ENCODE measurements at regions not wholly inside any gene's neighbourhood (a gene's known extent, or its start where the extent isn't known, plus 50 kb on each side); places are given as distances from the start of the nearest gene placed in this dataset.

DNA sequence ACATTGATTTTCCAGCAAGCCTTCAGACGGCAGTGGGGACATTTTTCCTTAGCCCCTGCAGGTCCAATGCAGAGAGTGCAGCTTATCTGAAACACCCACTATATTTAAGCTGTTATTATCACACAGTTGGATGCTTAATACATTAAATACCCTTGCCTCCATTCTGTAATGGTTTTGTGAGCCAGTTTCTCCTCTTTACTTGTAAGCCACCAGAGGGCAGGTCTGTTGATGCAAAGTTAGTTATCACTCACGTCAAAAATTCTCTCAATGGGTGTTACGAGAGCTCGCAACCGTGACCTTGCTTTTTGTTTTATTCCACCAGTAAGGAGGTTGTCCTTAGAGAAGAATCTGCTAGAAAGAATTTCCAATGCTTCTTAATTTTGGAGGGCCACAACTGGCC is 189.8 kb downstream of the INSIG2 start:
- H3K4me3 ChIP-seq, result no peak overlapping the region
- DNase-seq (no peak), ATAC-seq (no peak)
- H3K27ac ChIP-seq, result no peak overlapping the region
- intact Hi-C loops (cut with DNase I), result no loop called here
- no peaks in the 10 kb centered on the region for H3K36me3 ChIP-seq
- 76 to 83% (median 79%) methylated on average over 5 of the region's 5 CpGs for WGBS, 4 donors
- TF ChIP-seq, protein P1, sequence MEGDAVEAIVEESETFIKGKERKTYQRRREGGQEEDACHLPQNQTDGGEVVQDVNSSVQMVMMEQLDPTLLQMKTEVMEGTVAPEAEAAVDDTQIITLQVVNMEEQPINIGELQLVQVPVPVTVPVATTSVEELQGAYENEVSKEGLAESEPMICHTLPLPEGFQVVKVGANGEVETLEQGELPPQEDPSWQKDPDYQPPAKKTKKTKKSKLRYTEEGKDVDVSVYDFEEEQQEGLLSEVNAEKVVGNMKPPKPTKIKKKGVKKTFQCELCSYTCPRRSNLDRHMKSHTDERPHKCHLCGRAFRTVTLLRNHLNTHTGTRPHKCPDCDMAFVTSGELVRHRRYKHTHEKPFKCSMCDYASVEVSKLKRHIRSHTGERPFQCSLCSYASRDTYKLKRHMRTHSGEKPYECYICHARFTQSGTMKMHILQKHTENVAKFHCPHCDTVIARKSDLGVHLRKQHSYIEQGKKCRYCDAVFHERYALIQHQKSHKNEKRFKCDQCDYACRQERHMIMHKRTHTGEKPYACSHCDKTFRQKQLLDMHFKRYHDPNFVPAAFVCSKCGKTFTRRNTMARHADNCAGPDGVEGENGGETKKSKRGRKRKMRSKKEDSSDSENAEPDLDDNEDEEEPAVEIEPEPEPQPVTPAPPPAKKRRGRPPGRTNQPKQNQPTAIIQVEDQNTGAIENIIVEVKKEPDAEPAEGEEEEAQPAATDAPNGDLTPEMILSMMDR (IDR thresholded peaks at IDR 0.05), result no peak
- no peak for TF ChIP-seq POLR2A (IDR thresholded peaks at IDR 0.05)
- H3K27me3 ChIP-seq, result peaks cover 0 to 45% (median 0%) of the 10 kb centered on the region in 9 donors
- H3K4me1 ChIP-seq, result no peaks in the 10 kb centered on the region
- no peaks in the 10 kb centered on the region for H3K9me3 ChIP-seq

DNA sequence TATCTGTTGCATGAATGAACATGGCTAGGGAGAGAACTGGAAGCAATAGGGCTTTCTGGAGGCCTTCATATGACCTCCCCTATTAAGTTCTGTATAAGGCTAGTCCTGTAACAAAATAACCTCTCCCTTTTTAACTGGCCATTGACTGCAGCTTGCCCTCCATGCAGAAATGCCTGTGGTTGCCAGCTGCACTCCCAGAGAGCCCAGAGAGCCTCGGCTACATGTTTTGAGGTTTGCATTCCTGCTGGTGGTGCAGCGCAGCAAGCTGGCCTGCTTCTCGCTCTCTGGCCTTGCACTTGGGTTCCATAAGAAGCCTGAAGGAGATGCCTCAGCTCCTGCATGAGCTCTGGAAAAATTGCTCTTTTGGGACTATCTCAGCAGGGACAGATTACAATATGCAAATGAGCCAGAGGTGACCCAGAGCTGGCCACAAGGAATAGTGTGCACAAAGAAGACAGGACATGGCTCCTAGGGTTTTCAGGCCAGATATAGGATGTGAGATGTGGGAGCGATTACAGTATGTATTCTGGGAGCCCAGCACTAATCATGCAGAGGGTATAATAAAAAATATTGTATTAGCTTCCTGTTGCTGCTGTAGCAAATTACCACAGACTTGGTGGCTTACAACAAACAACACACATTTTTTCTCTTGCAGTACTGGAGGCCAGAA is 186.7 kb downstream of the INSIG2 start:
- ATAC-seq (no peak), DNase-seq (no peak)
- TF ChIP-seq POLR2A (IDR thresholded peaks at IDR 0.05), result no peak
- TF ChIP-seq, protein P1 (IDR thresholded peaks at IDR 0.05), result no peak
- Histone ChIP-seq H3K27ac (no peak overlapping the region), H3K36me3 (no peaks in the 10 kb centered on the region), H3K4me1 (no peaks in the 10 kb centered on the region), H3K9me3 (no peaks in the 10 kb centered on the region), H3K27me3 (peaks cover 0 to 39% (median 0%) of the 10 kb centered on the region in 9 donors), H3K4me3 (no peak overlapping the region)
- intact Hi-C loops (cut with DNase I), result no loop called here
- WGBS, 4 donors, result 71 to 83% (median 77%) methylated on average over 4 of the region's 4 CpGs

DNA sequence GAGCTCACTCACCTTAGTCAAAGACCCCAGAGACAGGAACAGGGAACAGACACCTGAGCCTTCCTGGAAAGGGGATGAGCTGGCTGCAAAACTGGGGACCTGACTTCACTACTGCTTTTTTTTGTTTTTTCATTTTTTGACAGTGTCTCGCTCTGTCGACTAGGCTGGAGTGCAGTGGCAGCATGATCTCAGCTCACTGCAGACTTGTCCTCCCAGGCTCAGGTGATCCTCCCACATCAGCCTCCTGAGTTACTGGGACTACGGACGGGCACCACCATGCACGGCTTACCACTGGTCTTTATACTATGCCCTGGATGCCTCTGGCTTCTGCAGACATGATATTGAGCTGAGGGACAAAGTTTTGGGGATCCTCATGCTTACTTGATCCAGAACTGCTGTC is 184.1 kb downstream of the INSIG2 start:
- TF ChIP-seq POLR2A (IDR thresholded peaks at IDR 0.05), result no peak
- TF ChIP-seq, protein P1 (IDR thresholded peaks at IDR 0.05), result no peak
- ATAC-seq (no peak), DNase-seq (no peak)
- H3K36me3 ChIP-seq, result no peaks in the 10 kb centered on the region
- H3K4me3 ChIP-seq, result no peak overlapping the region
- H3K9me3 ChIP-seq, result no peaks in the 10 kb centered on the region
- WGBS, 4 donors, result 64 to 90% (median 78%) methylated on average over 5 of the region's 5 CpGs
- intact Hi-C loops (cut with DNase I), result no loop called here
- H3K4me1 ChIP-seq, result no peaks in the 10 kb centered on the region
- peaks cover 0 to 23% (median 0%) of the 10 kb centered on the region in 9 donors for H3K27me3 ChIP-seq
- H3K27ac ChIP-seq, result no peak overlapping the region

DNA sequence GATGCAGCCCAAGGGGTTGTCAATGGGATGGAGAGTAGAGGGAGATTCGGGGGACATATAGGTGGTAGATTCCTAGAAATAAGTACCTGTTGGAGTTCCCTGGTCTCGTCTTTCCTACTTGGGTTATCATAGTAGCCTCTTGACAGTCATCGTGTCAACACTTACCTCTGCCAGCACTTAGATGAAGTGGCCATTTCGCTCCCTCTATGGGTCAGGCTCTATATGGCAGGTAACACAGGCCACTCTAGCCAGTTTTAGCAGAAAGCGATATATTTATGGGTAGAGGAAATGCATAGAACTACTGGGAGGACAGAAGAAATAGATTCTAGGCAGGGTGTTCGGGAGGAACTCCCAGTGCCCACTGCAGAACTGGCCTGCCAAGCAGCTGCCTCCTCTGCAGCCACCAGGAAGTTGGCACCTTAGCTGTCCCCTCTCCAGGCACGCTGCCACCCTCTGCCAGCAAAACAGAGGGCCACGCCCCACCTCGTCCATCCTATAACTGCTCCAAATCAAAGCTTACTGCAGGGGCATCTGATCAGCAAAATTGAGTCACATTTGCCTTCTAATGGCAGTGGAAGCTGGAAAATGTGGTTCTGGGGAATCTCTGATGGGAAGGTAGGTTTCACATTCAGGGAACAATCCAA is 181.3 kb downstream of the INSIG2 start:
- H3K9me3 ChIP-seq, result no peaks in the 10 kb centered on the region
- peaks cover 0 to 19% (median 0%) of the 10 kb centered on the region in 9 donors for H3K27me3 ChIP-seq
- DNase-seq (no peak), ATAC-seq (no peak)
- intact Hi-C loops (cut with DNase I), result no loop called here
- no peak for TF ChIP-seq POLR2A (IDR thresholded peaks at IDR 0.05)
- TF ChIP-seq, protein P1 (IDR thresholded peaks at IDR 0.05), result no peak
- H3K4me1 ChIP-seq, result no peaks in the 10 kb centered on the region
- H3K27ac ChIP-seq, result no peak overlapping the region
- 63 to 70% (median 67%) methylated on average over 9 of the region's 9 CpGs for WGBS, 4 donors
- H3K36me3 ChIP-seq, result no peaks in the 10 kb centered on the region
- no peak overlapping the region for H3K4me3 ChIP-seq
